GM06990 (cell line): ENCODE measurements at regions not wholly inside any gene's neighbourhood (a gene's known extent, or its start where the extent isn't known, plus 50 kb on each side); places are given as distances from the start of the nearest gene placed in this dataset.

ENCODE experiments used
- DNase-seq: peaks from one replicate; pipeline ENCODE4 v3.0.0-alpha.2; 2011; ENCODE audit not compliant: insufficient read length; ENCODE audit errors: extremely low read depth
- H3K27me3 ChIP-seq: replicated peaks from 2 replicates; pipeline ENCODE4 v1.6.0; 2011; ENCODE audit warnings: low read length; ENCODE audit not compliant: control insufficient read depth, insufficient read depth
- H3K36me3 ChIP-seq: 2 replicates; pipeline ENCODE4 v1.5.1; 2011; ENCODE audit warnings: low read length; ENCODE audit not compliant: control insufficient read depth, insufficient read depth
- H3K4me3 ChIP-seq: replicated peaks from 2 replicates; pipeline ENCODE4 v1.5.1; 2011; ENCODE audit warnings: low read depth, mild to moderate bottlenecking, control low read depth, low read length
- TF ChIP-seq, protein P1 (sequence below): IDR thresholded peaks from 2 replicates; pipeline ENCODE4 v1.5.1; 2011; ENCODE audit warnings: low read length, control low read depth, mild to moderate bottlenecking, inconsistent platforms; ENCODE audit not compliant: insufficient read depth, poor library complexity, severe bottlenecking

DNA sequence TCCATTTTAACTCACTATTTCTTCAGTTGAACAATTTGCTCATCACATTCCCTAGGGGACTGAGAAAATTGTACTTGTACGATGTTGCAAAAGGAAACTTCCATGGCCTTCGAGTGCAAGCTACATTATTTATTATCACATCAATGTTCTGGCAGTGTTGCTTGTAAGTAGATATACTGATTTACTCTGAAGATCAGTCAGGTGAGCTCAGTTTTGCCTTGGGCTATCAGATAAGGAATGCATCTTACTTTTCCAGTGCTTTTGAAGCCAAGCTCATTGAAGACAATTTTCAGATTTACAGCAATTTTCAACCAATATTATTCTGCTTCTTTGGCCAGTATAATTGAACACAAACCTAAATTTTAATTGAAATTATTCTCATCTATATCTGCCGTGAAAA, 1296.9 kb downstream of the RAPGEF2 start:
- TF ChIP-seq, protein P1, sequence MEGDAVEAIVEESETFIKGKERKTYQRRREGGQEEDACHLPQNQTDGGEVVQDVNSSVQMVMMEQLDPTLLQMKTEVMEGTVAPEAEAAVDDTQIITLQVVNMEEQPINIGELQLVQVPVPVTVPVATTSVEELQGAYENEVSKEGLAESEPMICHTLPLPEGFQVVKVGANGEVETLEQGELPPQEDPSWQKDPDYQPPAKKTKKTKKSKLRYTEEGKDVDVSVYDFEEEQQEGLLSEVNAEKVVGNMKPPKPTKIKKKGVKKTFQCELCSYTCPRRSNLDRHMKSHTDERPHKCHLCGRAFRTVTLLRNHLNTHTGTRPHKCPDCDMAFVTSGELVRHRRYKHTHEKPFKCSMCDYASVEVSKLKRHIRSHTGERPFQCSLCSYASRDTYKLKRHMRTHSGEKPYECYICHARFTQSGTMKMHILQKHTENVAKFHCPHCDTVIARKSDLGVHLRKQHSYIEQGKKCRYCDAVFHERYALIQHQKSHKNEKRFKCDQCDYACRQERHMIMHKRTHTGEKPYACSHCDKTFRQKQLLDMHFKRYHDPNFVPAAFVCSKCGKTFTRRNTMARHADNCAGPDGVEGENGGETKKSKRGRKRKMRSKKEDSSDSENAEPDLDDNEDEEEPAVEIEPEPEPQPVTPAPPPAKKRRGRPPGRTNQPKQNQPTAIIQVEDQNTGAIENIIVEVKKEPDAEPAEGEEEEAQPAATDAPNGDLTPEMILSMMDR = no peak
- no peak for DNase-seq
- H3K4me3 ChIP-seq = no peak overlapping the region

GRCh38 chr4:160403081-160403480, 1300.2 kb downstream of the RAPGEF2 start:
- Histone ChIP-seq H3K4me3 (no peak overlapping the region), H3K27me3 (no peaks in the 10 kb centered on the region), H3K36me3 (no peaks in the 10 kb centered on the region)
- no peak for DNase-seq
- TF ChIP-seq, protein P1 = no peak

More for the DNA sequence above, 1296.9 kb downstream of the RAPGEF2 start:
- no peaks in the 10 kb centered on the region for H3K27me3 ChIP-seq
- H3K36me3 ChIP-seq = no peaks in the 10 kb centered on the region

DNA sequence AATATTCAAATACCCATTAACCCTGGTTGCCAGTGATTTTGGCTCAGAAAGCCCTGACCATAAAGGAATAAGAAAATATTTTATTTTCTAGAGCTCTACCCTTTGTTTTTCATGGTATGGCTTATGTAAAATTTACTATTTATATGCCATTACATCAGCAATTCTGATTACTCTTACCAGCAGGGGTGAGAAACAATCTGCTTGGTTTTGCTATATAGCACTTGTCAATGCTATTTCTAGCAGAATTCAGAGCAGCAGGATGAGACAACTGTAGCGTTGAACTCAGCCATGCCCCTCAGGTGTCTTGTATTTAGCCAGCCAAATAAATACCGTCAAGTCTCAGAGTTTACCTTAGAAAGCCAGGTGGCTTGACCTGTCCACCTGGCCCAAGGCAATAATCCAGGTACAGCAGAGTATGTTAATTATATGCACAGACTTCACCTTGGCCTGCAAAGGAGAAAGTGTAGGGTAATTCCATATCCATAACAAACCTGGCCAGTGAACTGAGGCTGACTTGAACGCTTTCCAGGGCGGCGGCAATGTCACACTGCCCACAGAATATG, 1303.5 kb downstream of the RAPGEF2 start:
- H3K27me3 ChIP-seq = no peaks in the 10 kb centered on the region
- no peak for DNase-seq
- H3K36me3 ChIP-seq = no peaks in the 10 kb centered on the region
- TF ChIP-seq, protein P1 = no peak
- no peak overlapping the region for H3K4me3 ChIP-seq

- Histone ChIP-seq H3K4me3 (no peak overlapping the region), H3K36me3 (no peaks in the 10 kb centered on the region), H3K27me3 (no peaks in the 10 kb centered on the region)
- DNase-seq = no peak
- TF ChIP-seq, protein P1 = no peak
Observed at GRCh38 chr4:160414496-160414895, 1311.6 kb downstream of the RAPGEF2 start.

DNA sequence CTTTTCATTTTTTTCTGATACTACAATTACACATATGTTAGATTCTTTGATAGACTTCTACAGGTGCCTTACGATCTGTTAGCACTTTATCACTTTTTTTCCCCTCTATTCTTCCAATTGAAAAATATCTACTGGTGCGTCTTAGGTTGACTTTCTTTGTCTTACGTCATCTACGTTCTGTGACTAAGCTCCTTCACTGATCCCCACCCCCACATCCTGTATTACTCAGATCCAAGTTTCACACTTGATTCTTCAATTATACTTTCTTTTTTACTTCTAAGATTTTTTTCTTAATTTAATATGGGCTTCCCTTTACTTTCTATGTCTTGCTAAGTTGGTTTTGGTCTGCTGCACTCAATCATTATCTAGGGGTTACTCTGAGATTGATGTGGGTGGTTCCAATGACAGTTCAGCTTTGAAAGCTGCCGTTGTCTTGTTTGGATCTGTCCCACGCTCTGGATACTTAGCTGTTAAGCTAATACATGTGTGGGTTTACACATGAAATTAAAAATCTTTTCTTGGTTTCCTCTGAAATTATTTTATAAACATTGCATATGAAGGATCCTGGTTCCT, 1321.1 kb downstream of the RAPGEF2 start:
- Histone ChIP-seq H3K27me3 (no peaks in the 10 kb centered on the region), H3K36me3 (no peaks in the 10 kb centered on the region), H3K4me3 (no peak overlapping the region)
- TF ChIP-seq, protein P1 = no peak
- DNase-seq = no peak
